GM19395 (cell line): ENCODE measurements at regions not wholly inside any gene's neighbourhood (a gene's known extent, or its start where the extent isn't known, plus 50 kb on each side); places are given as distances from the start of the nearest gene placed in this dataset.

Experiments used
- ATAC-seq: cut with Tn5 transposase; IDR thresholded peaks from one replicate; pipeline ENCODE4 v1.9.1; 2021; ENCODE audit warnings: mild to moderate bottlenecking, moderate library complexity; ENCODE audit not compliant: unreplicated experiment

DNA sequence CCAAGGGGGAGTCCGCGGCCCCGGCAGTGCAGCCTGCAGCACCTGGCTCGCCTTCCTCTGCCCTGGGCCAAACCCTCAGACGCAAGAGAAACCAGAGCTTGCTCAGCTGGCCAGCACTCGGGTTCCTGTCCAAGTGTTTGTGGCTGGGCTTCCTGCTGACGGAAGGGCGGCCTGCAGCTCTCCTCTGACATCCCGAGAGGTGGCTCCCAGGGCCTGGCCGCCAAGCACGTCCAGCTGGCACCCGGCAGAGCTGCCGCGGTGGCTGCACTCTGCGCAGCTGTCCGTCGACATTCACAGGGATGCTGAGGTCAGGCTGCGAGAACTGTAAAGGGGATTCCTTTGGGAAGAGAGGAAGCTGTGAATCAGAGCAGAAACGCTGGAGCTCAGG is 85.6 kb downstream of the CPN2 start:
- no peak for ATAC-seq

DNA sequence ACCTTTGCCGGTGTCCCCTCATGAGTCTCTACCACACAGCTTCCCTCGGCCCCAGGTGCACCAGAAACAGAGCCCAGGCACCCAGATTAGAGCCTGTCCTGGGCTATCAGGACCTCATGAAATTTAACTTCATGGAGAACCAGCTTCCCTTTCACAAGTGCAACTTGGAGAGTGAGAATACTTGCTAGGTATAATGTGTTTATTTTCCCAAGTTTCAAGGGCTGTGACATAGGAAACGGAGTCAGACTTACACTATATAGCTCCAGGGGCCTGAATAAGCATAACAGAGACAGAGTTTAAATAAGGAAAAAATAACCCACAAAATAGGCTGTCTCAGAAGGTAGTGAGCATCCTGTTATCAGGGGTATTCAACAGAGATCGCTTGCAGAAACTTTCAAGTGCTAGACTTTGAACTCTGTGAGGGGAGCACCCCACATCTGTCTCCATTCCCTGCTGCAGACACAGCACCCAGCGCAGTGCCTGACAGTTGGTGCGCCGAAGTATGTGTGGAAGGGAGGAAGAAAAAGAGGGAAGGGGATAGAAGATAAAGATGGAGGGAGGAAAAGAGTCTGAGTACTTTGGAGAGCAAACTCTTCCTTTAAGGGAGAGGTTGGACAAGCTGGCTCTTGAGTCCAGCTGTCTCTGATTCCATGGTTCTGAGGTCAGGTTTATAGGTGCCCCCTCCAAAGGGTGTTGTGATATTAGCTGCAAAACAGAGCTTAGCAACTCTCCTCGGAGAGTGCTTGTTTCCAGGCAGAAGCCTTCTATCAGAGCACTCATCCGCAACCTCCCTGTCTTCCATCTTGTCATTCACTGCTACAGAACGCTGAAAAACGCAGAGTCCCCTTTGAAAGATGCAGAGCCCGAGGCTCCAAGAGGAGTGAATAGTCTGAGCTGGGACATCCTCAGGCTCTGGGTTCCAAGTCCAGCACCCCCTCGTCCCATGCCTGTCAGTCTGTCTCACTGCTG is 84.8 kb downstream of the CPN2 start:
- no peak for ATAC-seq

GRCh38 chr3:194267744-194268653 is 83.1 kb downstream of the CPN2 start:
- ATAC-seq = no peak

GRCh38 chr3:194268654-194269512 is 82.2 kb downstream of the CPN2 start:
- no peak for ATAC-seq

- no peak for ATAC-seq
Measured at GRCh38 chr3:194269610-194270145, 81.5 kb downstream of the CPN2 start.

DNA sequence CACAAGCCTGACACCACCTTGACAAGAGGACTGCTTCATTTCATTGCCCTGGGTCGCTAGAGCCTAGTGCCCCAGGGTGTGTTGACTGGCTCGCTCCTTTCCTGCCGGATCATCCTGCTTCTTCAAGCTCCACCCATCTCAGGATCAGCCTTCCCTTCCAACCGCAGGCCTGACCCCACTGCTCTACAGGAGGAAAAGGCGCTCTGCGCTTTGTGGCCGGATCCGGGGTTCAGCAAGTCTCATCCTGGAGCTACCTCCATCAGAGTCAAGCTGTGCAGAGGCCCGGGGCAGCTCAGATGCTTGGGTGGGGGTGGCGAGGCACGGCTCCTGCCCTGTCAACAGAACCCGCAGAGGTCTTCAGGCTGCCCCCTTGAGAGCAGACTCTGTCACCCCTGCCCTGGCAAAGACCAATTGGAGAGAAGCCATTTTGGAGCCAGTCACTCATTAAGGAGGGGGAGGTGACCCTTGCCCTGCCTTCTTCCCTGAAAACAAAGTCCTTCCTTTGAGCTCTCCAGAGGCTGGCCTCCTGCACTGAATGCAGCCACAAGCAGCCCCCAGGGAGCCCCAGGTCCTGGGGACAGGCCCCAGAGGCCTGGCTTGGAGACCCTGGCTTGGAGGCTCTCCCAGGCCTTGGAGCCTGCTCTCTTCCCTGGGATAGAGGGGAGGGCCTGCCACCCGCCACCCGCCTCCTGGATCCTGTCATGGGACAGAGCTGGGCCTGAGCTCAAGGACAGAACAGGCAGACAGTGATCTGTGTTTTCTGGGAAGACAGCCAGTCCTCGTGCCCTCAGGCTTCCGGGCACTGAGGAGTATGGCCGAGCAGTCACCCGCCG is 80.3 kb downstream of the CPN2 start:
- ATAC-seq = no peak

GRCh38 chr3:194271460-194272035 is 79.6 kb downstream of the CPN2 start:
- ATAC-seq = no peak

GRCh38 chr3:194272221-194272620 is 78.9 kb downstream of the CPN2 start:
- ATAC-seq = no peak

- no peak for ATAC-seq
Measured at GRCh38 chr3:194272861-194273742, 78.0 kb downstream of the CPN2 start.

DNA sequence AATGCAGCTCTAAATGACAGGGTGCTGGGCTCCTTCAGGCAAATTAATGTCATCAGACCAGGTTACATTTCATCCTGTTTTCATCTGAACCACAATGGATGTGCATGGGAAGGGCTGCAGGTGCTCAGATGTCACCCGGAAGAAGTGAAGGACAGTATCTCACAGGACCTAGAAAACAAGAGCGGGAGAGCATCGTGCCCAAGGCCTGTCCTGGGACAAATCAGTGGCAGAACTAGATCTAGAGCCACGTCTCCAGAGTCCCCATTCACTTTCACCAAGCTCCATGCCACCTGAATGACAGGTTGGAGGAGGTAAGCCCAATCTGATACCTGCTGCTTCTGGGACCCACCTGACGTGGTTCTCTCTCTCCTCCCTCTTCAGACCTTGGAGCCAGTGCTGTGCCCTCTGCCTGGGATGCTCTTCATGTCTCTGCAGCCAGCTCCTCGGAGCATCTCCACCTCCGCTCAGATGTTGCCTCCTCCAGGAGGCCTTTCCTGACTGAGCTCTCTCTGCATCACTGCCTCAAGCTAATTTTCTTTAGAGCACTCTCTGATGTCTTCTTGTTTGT is 77.3 kb downstream of the CPN2 start:
- no peak for ATAC-seq

GRCh38 chr3:194274424-194275085 is 76.6 kb downstream of the CPN2 start:
- ATAC-seq = no peak

GRCh38 chr3:194275291-194275690 is 75.8 kb downstream of the CPN2 start:
- ATAC-seq = no peak

- ATAC-seq = no peak
Measured at GRCh38 chr3:194275721-194276120, 75.4 kb downstream of the CPN2 start.

DNA sequence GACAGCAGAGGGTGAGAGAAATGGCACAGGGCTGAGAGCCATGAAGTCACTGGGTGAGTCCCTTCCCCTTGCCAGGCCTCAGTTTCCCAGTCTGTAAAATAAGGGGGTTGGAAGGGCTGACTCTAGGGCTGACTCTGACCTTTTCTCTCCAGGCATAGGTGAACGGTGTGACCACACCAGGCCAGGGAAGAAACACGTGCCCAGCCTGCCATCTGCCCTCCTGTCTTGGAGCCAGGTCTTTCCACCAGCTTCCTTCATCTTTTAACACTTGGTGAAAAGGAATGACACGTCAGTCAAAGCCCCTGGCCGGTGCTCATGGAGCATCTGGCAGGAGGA is 74.4 kb downstream of the CPN2 start:
- no peak for ATAC-seq

- ATAC-seq = no peak
Measured at GRCh38 chr3:194277104-194277785, 73.9 kb downstream of the CPN2 start.

GRCh38 chr3:194277786-194278130 is 73.4 kb downstream of the CPN2 start:
- ATAC-seq = no peak

DNA sequence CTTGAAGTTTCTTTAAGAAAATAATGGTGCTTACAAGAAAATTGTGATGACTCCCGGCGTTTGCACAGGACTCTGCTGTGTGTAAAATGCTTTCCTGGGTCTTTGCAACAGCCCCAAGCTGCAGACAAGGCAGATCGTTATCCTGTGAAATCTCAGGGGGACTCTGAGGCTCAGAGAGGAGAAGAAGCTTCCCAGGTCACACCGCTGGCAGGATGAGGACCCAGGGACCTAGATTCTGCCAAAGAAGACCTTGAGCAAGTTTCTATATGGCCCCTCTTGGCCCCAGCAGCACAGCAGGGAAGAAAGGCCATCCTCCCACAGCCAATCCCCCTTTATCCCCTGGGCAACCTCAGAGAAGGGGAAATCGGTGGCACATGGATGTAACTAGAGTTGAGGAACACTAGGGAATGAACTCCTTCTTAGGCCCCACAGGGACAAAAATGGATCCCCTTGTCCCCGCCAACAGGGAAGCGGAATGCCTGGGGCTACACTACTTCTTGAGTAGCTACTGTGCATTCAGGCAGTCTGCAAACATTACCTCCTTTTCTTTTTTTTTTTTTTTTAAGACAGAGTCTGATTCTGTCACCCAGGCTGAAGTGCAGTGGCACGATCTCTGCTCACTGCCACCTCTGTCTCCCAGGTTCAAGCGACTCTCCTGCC is 72.8 kb downstream of the CPN2 start:
- ATAC-seq = no peak
